Fibroblast of lung (primary cell): ENCODE measurements at regions not wholly inside any gene's neighbourhood (a gene's known extent, or its start where the extent isn't known, plus 50 kb on each side); places are given as distances from the start of the nearest gene placed in this dataset.

Experiments
- DNase-seq, 2 donors: peaks; one replicate each; pipeline versions ENCODE4 v3.0.0 to v3.0.0-alpha.2; 2010; ENCODE audit warnings: low read depth in 2 of 2
- H2AFZ ChIP-seq: 2 replicates; pipeline ENCODE4 v1.5.1; 2012; ENCODE audit warnings: low read length, control low read depth, inconsistent platforms
- H3K27ac ChIP-seq: 2 replicates; pipeline ENCODE4 v1.5.1; 2011; ENCODE audit warnings: low read length, control low read depth; ENCODE audit not compliant: insufficient read depth
- H3K27me3 ChIP-seq: 2 replicates; pipeline ENCODE4 v1.5.1; 2011; ENCODE audit warnings: mild to moderate bottlenecking, low read length; ENCODE audit not compliant: control insufficient read depth, insufficient read depth
- H3K36me3 ChIP-seq: 2 replicates; pipeline ENCODE4 v1.5.1; 2011; ENCODE audit warnings: low read length; ENCODE audit not compliant: control insufficient read depth, insufficient read depth
- H3K4me1 ChIP-seq: 2 replicates; pipeline ENCODE4 v1.5.1; 2011; ENCODE audit warnings: low read length; ENCODE audit not compliant: control insufficient read depth, insufficient read depth; ENCODE audit errors: extremely low read depth
- H3K4me2 ChIP-seq: 2 replicates; pipeline ENCODE4 v1.5.1; 2011; ENCODE audit warnings: low read length, control low read depth; ENCODE audit not compliant: insufficient read depth; ENCODE audit errors: extremely low read depth
- H3K4me3 ChIP-seq, 4 experiments: fragments of 200-600 bp in 1 of 4; sonication (generic) in 1 of 4; replicated peaks in 1 of 4; 2 replicates each; pipeline ENCODE4 v1.5.1; 2011 to 2016; ENCODE audit warnings: low read length in 4 of 4, low read depth in 3 of 4, mild to moderate bottlenecking in 3 of 4, control low read depth in 2 of 4, inconsistent platforms in 1 of 4, mixed read lengths in 1 of 4; ENCODE audit not compliant: insufficient read depth in 1 of 4; ENCODE audit errors: control extremely low read depth in 1 of 4
- H3K79me2 ChIP-seq: 2 replicates; pipeline ENCODE4 v1.5.1; 2012; ENCODE audit warnings: mild to moderate bottlenecking, low read length, inconsistent platforms; ENCODE audit not compliant: control insufficient read depth, insufficient read depth
- H3K9ac ChIP-seq: 2 replicates; pipeline ENCODE4 v1.5.1; 2011; ENCODE audit warnings: mild to moderate bottlenecking, low read length, control low read depth; ENCODE audit not compliant: insufficient read depth
- H3K9me3 ChIP-seq: 2 replicates; pipeline ENCODE4 v1.5.1; 2012; ENCODE audit warnings: low read depth, low read length; ENCODE audit not compliant: control insufficient read depth, insufficient read depth
- H4K20me1 ChIP-seq: 2 replicates; pipeline ENCODE4 v1.5.1; 2011; ENCODE audit warnings: low read length; ENCODE audit not compliant: control insufficient read depth, insufficient read depth; ENCODE audit errors: extremely low read depth
- CTCF ChIP-seq, 2 donors: IDR thresholded peaks in 1 of 2; conservative IDR thresholded peaks in 1 of 2; 1 replicate in 1 of 2; 2 replicates in 1 of 2; pipeline ENCODE4 v1.5.1; 2011 to 2012; ENCODE audit warnings: low read length in 2 of 2, control low read depth in 1 of 2, inconsistent platforms in 1 of 2, low read depth in 1 of 2, mild to moderate bottlenecking in 1 of 2
- EZH2 ChIP-seq: IDR thresholded peaks from 2 replicates; pipeline ENCODE4 v1.5.1; 2012; ENCODE audit warnings: low read length, control low read depth, mild to moderate bottlenecking; ENCODE audit errors: missing control alignments

- Histone ChIP-seq H3K36me3 (no peaks in the 10 kb centered on the region), H3K4me2 (no peak overlapping the region), H3K4me1 (no peaks in the 10 kb centered on the region), H3K79me2 (no peaks in the 10 kb centered on the region), H3K9ac (no peak overlapping the region), H4K20me1 (no peaks in the 10 kb centered on the region), H3K27ac (no peak overlapping the region), H3K27me3 (no peaks in the 10 kb centered on the region), H2AFZ (no peak overlapping the region), H3K9me3 (no peaks in the 10 kb centered on the region), H3K4me3 (no peak overlapping the region)
- TF ChIP-seq CTCF (conservative IDR thresholded peaks at IDR 0.05 in 1 of 2, IDR thresholded peaks at IDR 0.05 in 1 of 2; ENCODE audit: low read depth in 1 of 2, low read length in 2 of 2): no peak
- no peak for TF ChIP-seq EZH2
- DNase-seq: peak in 1 of 2 donors; percentile 38
Observed at GRCh38 chr16:11431915-11432465, 86.7 kb downstream of the RMI2 start.

DNA sequence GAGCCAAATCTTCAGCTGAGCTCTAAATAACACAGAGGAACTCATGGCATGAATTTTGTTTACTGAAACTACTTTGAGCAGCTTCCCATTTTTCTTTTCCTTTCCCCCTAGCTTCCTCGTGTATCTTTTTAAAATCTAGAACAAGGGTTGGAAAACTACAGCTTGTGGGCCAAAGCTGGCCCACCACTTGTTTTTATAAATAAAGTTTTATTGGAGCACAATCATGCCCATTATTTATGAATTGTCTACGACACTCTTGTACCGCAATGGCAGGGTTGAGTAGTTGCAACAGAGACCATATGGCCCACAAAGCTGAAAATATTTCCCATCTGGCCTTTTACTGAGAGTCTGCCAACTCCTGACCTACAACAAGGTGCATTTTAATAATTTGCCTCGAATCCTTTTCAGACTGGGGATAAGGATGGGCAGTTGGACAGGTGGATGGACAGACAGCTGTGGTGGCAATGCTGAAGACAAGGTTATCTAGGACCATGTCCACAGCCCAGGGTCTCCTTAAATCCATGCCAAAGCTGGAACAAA is 87.7 kb downstream of the RMI2 start:
- Histone ChIP-seq H3K9me3 (no peaks in the 10 kb centered on the region), H3K36me3 (no peaks in the 10 kb centered on the region), H3K4me2 (no peak overlapping the region), H3K9ac (no peak overlapping the region), H4K20me1 (no peaks in the 10 kb centered on the region), H3K4me3 (no peak overlapping the region), H3K27me3 (no peaks in the 10 kb centered on the region), H3K27ac (no peak overlapping the region), H2AFZ (no peak overlapping the region), H3K4me1 (no peaks in the 10 kb centered on the region), H3K79me2 (no peaks in the 10 kb centered on the region)
- no peak for DNase-seq
- TF ChIP-seq CTCF (conservative IDR thresholded peaks at IDR 0.05 in 1 of 2, IDR thresholded peaks at IDR 0.05 in 1 of 2; ENCODE audit: low read depth in 1 of 2, low read length in 2 of 2) (no peak), EZH2 (no peak)

DNA sequence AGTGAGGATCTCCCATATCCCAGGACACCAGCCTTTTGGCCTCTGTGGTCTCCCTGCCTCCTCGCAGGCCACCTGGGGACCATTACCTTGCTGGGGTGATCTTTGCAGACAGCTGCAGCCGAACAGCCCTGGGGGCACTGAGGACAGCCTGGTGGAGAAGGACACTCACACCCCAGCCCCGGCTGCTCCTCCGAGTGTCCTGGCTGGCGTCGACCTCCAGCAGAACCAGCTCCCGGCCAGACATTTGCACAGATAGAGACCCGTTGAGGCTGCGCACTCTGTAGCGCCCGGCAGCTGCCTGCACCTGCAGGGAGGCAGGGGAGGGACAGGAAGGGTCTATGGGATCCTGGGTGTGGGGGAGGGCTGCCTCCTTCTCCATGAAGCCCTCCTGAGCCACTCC is 90.3 kb downstream of the RMI2 start:
- no peak overlapping the region for H3K9ac ChIP-seq
- no peak overlapping the region for H2AFZ ChIP-seq
- no peaks in the 10 kb centered on the region for H4K20me1 ChIP-seq
- TF ChIP-seq EZH2: no peak
- TF ChIP-seq CTCF (conservative IDR thresholded peaks at IDR 0.05 in 1 of 2, IDR thresholded peaks at IDR 0.05 in 1 of 2; ENCODE audit: low read depth in 1 of 2, low read length in 2 of 2): no peak
- H3K27me3 ChIP-seq: peaks cover under 1% of the 10 kb centered on the region
- no peaks in the 10 kb centered on the region for H3K36me3 ChIP-seq
- no peaks in the 10 kb centered on the region for H3K79me2 ChIP-seq
- H3K4me2 ChIP-seq: no peak overlapping the region
- no peaks in the 10 kb centered on the region for H3K9me3 ChIP-seq
- H3K27ac ChIP-seq: no peak overlapping the region
- no peak for DNase-seq
- no peaks in the 10 kb centered on the region for H3K4me1 ChIP-seq
- no peak overlapping the region for H3K4me3 ChIP-seq
